ENCODE measurements at regions not wholly inside any gene's neighbourhood (a gene's known extent, or its start where the extent isn't known, plus 50 kb on each side); places are given as distances from the start of the nearest gene placed in this dataset.

DNA sequence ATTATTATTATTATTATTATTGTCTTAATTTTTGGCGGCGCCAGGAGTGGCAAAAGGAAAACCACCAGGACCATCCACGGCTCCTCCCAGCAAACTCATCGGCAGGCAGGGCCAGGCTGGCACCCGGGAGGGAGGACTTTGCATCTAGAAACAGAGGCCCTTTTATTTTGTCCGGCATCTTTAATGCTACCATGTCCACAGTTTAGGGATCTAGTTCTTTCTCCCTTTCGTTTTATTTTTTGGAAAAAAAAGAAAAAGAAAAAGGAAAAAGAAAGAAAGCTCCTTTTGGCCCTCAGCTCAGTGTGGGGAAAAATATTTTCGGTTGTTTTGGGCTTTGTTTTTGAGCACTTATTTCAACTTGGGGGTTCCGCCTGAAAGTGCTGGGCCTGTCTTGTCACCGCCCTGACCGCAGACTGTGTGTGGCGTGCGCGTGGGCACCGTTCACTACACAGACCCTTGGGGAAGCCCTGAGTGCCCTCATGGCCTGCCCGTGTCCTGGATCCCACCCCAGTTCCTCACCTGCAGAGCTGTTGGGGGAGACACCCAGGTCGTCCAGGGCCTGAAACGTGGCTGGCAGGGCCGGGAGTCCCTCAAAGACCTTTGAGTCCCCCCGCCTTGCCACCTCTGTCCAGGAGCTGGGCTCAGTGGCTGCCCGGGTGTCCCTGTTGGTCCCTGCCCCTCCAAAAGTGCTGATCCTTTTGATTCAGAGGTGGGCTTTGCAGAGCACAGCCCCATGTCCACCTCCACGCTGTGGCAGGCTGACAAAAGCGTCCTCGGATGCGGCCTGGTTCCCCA is 69.1 kb upstream of the PPARA start:
- TF ChIP-seq, protein P1, sequence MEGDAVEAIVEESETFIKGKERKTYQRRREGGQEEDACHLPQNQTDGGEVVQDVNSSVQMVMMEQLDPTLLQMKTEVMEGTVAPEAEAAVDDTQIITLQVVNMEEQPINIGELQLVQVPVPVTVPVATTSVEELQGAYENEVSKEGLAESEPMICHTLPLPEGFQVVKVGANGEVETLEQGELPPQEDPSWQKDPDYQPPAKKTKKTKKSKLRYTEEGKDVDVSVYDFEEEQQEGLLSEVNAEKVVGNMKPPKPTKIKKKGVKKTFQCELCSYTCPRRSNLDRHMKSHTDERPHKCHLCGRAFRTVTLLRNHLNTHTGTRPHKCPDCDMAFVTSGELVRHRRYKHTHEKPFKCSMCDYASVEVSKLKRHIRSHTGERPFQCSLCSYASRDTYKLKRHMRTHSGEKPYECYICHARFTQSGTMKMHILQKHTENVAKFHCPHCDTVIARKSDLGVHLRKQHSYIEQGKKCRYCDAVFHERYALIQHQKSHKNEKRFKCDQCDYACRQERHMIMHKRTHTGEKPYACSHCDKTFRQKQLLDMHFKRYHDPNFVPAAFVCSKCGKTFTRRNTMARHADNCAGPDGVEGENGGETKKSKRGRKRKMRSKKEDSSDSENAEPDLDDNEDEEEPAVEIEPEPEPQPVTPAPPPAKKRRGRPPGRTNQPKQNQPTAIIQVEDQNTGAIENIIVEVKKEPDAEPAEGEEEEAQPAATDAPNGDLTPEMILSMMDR (IDR thresholded peaks at IDR 0.05; ENCODE audit: insufficient read depth, low read depth, low read length, missing control alignments): no peak
- DNase-seq (ENCODE audit: low read depth): no peak
- H3K4me3 ChIP-seq (ENCODE audit: low read length): peak overlapping the region; percentile 89

DNA sequence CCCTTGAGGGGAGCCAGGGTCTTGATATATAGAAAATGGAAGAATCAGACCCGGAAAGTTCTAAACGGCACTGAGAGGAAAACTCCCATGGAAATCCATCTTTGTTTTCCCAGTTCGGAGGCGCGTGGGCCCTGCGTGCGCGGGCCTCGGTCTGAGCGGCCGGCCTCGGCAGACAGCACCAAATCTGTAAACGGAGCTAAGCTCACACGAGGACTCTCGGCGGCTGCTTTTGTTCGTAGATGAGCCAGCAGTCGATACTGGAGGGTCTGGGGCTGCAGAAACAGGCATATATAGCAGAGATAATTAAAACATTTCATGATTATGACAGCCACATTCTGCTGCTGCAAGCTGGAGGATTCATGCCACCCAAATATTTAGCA is 68.5 kb upstream of the PPARA start:
- H3K4me3 ChIP-seq (ENCODE audit: low read length): peak overlapping the region; percentile 89
- TF ChIP-seq, protein P1 (IDR thresholded peaks at IDR 0.05; ENCODE audit: insufficient read depth, low read depth, low read length, missing control alignments): no peak
- DNase-seq (ENCODE audit: low read depth): no peak

DNA sequence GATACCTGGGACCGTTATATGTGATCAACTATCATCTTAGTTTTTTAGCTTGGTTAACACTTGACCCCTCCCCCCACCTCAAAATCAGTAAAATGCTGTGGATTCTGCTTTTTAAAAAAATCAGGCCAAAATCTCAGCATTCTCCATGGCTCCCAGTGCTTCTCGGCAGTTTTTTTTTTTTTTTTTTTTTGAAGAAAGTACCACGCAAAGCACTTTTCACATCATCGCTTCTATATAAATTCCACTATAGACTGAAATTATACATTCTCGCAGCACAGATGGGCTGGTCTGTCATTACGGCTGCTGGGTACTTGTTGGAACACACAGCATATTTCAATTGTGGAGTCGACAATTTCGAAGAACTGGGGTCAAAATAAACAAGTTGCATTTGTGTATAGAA is 67.7 kb upstream of the PPARA start:
- TF ChIP-seq, protein P1 (IDR thresholded peaks at IDR 0.05; ENCODE audit: insufficient read depth, low read depth, low read length, missing control alignments): no peak
- no peak for DNase-seq (ENCODE audit: low read depth)
- no peak overlapping the region for H3K4me3 ChIP-seq (ENCODE audit: low read length)

DNA sequence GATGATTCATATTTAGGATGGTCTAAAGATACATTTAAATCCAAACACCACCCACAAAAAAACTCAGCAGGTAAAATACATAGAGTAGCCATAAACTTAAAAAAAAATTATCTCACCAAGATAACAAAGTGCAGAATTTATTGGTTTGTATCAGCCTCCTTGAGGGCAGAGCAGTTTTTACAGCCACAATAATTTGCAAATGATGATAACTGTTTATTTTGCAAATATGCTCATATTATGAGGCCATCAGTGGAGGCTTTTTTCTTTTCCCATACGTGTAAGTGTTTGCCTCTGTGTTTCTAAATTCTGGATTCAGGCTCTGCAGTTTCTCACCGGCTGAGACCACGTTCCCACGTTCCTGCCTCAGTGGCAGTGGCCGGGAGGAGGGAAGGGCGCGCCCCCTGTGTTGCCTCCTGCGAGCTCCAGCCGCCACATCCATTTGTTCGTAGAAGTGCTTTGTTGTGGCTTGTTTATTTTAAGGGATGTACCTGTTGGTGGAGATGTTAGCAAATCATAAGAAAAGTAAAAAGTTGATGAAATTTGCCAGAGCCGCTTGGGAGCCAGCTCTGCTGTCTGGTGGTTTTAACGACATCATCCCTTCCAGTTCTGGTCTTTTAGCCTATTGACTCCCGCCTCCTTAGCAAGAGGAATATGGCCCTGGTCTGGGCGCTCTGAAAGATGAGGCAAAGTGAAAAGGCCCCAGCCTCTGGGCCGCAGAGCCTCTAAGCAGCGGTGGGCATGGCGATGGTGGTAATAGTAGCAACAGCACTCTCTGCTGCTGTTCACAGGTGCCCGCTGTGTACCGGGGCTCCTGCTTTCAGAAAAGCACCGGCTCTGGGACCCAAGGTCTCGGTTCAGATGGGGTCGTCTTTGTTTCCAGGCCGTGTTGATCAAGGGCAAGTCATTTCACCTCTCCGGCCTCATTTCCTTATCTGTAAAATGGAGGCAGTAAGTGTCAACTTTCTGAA is 66.7 kb upstream of the PPARA start:
- no peak for DNase-seq (ENCODE audit: low read depth)
- TF ChIP-seq, protein P1 (IDR thresholded peaks at IDR 0.05; ENCODE audit: insufficient read depth, low read depth, low read length, missing control alignments): no peak

DNA sequence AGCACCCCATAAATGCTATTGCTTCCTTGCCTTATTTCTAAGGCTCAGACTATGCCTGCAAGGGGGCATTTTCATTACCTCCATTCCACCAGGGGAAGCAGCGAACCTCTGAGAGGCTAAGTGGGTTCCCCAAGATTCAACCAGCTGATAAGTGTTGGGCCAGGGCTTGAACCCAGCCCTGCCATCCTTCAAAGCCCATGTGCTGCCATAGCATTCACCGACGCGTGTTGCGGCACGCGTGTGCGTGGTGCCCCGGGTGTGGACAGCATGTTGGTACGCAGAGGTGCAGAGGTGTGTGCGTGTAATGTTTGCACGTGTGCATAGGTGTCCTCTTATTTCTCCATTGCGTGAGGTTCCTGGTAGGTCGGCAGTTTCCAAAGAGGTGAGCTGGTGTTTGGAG is 66.0 kb upstream of the PPARA start:
- H3K4me3 ChIP-seq (ENCODE audit: low read length): no peak overlapping the region
- TF ChIP-seq, protein P1 (IDR thresholded peaks at IDR 0.05; ENCODE audit: insufficient read depth, low read depth, low read length, missing control alignments): no peak
- DNase-seq (ENCODE audit: low read depth): no peak

More for the DNA sequence above, 66.7 kb upstream of the PPARA start:
- no peak overlapping the region for H3K4me3 ChIP-seq (ENCODE audit: low read length)

DNA sequence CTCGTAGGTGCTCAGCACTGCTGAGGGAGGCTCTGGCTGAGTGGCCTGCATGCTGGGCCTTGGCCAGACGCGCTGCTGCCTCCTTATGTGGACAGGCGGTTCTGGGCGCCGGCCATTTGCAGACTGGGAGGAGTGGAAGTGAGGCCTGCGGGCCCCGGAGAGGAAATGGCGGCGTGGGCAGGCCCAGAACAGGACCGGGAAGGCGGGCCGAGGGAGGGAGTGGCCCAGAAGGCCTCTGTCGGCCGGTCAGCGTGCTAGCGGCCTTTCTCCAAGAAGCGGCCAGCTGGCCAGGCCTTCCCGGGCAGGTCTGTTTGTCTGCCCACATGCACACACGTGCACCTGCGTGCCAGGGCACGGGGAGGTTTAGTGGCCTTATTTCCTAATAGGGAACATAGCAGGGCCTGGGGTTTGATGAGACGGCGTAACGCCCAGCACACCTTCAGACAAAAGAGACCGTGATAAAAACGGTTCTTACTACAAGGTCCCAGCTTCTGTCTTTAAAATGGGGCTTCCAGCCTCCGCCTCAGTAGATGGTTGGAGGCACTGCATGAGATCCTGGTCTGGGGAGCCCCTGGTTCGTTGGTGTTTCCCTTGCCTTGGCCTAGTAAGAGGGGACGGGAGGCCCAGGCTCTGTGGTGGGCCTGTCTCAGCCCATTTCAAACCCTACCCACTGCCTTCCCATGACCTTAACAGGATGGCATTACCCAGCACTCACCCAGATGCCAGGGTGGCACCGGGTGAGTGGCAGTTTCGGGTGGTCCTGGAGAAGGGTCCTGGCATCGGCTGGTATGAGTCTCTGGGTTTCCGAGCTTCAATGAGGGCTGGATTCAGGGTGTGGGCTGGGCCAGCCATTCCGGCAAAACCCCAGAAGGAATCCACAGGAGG is 65.1 kb upstream of the PPARA start:
- DNase-seq (ENCODE audit: low read depth): peak; percentile 72
- H3K4me3 ChIP-seq (ENCODE audit: low read length): peak overlapping the region; percentile 2
- TF ChIP-seq, protein P1 (IDR thresholded peaks at IDR 0.05; ENCODE audit: insufficient read depth, low read depth, low read length, missing control alignments): no peak
